NCI-H1105 treated with DMSO at 0.1 percent for 48 hours (cell line): ENCODE measurements at regions not wholly inside any gene's neighbourhood (a gene's known extent, or its start where the extent isn't known, plus 50 kb on each side); places are given as distances from the start of the nearest gene placed in this dataset.

ENCODE experiments used
- DNase-seq: peaks from one replicate; lab custom pipeline; 2025; lab: John Stamatoyannopoulos, UW

DNA sequence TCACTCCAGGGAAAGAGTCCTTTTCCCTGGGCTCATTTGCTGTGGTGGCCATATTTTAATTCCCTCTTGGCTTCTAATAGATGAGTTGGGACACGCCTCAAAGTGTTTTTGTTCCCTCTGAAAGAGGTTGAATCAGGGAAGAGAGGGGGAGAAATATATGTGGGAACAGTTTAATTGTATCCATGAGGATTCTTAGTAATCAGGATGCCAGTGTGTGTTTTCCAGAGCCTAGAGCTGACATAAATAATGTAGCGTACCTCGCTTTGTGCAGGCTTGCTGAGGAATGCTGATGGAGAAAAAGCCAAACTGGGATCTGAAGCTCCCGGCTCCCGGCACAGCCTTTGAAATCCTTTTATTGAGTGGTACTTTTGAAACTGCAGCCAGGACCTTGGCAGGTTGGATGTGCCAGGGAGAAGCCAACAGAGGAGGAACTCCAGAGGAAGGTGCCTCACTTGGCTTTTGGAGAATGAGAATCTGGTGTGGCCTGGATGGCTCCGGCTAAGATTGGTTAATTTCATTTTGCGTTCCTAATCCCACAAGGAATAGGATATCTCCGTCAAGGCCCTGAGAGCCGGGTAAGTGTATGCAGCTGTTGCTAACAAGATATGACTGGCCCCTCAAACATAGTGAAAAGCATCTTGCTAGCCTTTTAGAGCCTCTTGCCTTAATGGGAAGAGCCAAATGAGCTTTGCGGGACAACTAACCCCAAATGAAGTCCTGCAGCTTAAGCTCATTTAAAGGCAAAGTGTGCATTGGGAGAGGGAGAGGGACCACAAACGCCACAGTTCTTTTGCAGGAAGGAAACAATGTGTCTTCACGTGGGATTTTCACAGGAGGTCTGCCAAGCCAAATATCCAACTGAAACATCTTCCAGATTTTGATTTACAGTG lies 471.1 kb upstream of the WWC1 start:
- no peak for DNase-seq

DNA sequence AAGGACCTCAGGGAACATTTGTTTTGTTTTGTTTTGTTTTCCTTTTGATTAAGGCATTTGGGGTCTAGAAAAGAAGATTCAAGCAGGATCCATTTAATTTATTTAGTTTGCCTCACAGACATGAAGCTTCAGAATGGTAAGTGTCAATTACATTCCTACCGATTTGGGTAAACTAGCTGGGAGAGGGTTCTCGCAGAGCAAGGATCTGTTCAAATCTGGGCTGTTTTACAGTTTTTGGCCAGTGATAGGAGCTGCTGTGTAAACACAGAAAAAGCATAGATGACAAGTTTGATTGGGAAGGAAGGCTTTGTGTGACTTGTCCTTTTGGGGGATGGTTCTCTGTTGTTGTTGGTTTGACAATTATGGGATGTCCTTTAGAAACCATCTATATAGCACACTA lies 470.3 kb upstream of the WWC1 start:
- DNase-seq = no peak

DNA sequence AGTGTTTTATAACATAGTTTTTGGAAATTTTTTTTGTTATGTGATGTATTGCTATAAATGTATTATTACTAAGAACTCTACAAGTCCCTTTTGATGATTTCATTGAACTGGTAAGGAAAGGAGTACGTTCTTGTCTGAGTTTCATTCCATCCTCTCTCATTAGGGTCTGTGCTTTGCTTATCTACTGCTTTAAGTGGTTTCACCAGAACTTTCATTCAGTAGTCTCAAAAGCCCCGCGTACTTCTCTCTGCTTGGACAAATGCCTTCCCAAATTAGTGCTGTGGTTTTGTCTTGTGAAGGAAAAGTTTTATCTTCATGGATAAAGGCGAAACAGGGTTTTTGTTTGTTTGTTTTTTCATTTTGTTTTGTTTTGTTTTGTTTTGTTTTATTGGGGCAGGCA lies 469.8 kb upstream of the WWC1 start:
- DNase-seq = no peak

DNA sequence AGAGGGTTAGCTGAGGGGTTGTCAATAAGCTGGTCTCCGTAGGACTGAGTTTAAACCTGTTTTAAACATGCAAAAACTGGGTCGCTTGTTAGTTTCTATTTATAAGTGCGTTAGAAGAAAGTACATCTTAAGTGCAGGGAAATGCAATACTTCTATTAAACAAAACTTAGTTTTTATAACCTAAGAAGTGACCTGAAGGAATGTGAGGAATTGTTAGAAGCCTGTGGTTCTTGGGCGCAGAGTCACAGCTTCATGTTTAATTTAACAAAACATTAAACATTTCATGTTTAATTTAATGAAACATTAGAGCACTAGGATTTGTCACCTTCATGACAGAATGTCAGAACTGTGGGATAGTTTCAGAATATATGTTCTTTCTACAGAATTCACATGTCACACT lies 469.2 kb upstream of the WWC1 start:
- no peak for DNase-seq

DNA sequence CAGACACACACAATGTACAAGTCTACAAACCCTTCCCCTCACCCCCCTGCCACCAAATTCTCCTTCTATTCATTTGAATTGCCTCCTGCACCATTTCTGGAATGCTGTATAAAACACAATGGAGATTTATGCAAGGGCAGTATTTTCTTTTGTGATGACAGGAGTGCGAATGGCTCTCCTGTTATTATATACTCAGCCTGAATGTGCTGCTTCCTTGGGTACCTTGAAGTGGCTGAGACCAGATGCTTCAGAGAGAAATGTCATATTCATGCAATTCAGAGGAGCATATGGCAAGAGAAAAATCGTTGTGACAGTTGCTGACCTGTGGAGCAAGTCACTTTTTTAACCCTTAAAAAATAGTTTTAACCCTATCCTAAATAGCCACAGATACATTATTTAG lies 468.0 kb upstream of the WWC1 start:
- DNase-seq = no peak

DNA sequence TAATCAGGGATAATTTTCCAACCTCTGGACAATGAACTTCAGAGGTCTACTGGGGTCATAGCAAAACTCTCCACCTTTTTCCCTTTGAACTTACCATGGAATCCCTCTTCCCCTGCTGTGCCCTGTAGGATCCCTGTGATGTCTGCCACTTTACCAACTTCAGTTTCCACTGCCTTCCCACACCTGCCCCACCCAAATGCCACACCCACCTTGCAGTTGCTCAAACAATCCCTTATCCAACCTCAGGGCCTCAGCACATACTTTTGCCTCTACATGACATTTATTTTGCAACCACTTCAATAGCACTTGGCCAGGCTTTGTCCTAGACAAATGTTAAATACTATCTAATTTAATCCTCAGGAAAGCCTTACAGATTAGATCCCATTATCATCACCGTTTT lies 463.7 kb upstream of the WWC1 start:
- no peak for DNase-seq

DNA sequence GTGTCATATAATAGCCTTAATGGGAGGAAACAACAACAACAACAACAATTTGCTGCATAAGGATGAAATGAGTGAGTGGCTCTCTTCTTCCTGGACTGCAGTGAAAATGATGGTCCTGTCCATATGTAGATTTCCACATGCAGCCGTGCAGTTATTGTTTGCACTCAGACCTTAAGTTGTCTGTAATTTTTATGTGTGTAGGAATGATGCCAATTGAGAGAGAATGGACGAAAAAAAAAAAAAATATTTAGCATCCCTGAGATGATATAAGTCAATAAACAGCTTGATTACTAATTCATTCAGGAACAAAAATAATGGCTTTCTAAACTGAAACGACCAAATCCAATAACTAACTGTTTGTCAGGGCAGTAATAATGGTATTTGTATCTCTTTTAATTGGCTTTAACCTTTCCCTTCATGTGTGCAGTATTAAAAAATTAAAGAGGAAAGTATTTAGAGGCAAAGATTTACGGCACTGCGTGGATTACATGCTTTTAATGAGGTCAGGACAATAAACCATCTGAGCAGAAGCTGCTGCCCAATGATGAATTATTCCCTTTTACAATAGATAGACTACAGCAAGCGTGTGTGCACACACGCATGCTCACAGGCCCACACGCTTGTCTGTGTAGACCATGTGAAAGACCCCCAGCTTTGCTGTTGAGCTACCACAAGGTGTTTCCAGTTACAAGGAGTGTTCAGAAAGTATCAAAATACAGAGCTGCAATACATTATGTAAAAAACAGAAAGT lies 459.5 kb upstream of the WWC1 start:
- DNase-seq = no peak

DNA sequence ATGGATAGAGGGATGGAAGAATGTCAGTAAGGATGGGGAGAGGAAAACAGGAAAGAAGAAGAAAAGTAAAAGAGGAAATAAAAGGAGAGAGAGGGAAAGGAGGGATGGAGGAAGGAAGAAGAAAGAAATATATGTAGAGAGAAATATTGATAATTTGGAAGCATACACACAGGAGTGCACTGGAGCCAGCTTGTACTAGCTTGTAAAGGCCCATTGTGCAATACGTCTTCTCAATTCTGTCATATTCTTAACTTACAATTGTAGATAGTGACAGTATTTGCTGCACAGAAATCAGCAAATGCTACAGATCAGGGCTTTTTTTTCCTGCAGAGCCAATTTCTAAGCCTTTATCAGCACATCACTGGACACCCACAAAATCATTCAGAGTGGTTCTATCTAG lies 458.8 kb upstream of the WWC1 start:
- no peak for DNase-seq

DNA sequence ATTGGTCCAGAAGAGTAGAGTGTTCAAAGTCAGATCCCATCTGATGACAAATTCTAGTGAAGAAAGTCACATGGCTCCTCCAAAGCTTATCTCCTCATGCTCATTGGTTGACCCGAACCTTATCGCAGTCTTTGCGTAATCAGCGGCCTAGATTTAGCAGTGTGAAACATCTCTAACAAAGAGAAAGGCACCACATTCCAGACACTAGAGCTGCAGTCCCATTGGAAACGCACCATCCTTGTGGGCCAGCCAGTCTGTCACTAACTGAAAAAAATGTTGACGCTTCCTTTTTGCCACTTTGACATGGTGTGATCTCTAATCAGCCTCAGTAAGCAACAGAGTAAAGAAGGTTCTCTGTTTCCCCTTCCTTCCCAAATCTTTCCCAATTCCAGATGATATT lies 458.0 kb upstream of the WWC1 start:
- no peak for DNase-seq

DNA sequence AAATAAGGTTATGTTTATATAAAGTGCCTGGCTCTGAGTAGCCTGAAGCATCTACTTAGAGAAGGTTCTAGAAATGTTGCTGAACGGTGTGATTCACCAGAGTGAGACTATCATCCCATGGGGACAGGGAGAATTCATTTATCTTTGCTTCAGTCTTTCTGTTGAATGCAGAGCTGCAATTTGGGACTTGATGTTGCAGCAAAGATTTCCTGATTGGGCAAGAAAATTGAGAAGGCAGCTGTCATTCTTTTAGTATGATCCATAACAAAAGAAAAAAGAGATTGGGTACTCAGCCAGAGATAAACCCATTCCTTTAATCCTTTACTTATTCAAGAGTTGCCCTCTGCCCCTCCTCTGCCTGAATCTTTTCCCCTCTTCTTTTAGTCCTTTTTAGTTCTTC lies 456.3 kb upstream of the WWC1 start:
- no peak for DNase-seq

DNA sequence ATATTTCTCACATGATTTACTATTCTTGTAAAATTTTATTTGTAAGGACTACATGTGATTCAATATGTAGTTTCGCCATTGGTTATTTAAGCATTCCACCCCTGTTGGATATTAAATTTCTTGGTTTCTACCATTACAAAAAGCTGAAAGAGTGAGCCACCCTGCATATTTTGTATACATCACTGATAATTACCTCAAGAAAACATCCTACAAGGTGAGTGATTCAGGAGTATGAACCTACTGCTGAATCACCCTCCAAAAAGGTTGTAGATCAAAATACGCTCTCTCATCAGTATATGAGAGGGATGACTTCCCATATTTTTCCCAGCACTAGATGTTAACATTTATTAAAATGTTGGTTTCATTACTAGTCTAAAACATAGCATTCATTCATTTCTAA lies 454.3 kb upstream of the WWC1 start:
- no peak for DNase-seq

DNA sequence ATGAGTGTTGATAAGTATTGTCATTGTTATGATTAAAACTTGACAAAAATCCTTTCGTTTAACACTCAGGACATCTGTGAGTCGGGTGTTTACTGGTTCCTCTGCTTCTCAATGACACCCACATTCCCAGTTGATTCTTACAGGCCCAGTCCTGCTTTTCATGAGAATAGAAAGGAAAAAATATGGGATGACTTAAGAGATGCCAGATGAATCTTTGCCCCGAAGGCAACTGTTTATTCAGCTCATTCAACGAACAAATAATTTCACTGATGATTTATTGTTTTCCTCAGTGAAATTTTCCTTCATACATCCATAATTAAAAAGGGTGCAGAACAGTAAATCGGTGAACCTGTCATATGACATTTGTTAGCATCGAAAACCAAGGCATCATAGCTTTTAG lies 452.4 kb upstream of the WWC1 start:
- DNase-seq = no peak

DNA sequence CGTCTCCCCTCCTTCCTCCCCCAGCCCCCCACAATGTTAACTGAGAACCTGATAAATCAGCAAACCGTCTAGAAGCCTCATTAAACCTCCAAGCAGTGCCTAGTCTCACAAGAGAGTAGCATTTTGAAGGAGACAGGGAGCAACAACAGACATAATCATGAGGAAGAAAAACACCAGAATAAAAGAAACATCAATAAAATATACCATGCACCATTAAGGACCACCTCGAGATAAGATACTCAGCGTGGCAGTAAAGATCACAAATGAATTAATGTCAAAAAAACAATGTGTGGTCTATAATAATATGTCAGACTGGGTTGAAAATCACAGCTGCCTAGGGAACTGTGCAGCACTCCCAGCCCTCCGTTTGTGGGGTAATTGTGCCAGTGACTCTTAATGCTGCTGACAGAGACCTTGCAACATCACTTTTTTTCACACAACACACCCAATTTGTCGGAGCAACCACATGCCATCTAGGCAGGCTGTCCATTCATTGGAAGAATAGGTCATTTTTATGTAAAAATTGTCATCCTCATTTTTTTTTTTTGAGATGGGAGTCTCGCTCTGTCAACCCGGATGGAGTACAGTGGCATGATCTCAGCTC lies 450.8 kb upstream of the WWC1 start:
- DNase-seq = no peak

DNA sequence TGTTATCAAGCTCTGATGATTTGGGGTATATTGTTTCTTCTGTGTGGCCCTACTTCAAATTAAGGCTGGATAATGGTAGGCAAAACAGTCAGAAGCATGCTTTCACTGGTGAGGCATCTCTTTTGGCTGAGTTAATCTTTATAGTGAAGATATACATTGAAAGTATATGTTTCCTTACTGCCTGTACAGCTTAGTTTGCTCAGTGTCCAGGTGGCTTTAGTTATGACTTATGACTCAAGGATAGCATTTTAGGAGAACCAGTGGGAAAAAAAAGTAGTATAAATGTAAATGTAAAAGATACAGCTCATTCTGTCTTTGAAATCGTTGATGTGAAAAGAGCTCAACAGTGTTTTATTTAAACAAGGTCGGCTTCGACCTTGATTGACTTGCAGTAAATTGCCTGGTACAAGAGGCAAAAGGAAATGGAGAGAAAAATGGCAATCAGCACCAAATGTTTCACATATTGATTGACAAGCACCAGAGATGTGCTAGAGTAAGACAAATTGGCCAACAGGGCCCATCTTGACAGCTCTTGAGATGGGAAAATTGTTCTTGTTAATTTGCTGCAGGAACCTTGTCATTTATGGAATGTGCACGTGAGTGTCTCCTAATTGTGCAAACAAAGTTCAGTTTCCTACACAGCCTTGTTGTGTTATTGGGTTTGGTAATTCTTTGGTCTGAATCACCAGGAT lies 447.4 kb upstream of the WWC1 start:
- DNase-seq = no peak

DNA sequence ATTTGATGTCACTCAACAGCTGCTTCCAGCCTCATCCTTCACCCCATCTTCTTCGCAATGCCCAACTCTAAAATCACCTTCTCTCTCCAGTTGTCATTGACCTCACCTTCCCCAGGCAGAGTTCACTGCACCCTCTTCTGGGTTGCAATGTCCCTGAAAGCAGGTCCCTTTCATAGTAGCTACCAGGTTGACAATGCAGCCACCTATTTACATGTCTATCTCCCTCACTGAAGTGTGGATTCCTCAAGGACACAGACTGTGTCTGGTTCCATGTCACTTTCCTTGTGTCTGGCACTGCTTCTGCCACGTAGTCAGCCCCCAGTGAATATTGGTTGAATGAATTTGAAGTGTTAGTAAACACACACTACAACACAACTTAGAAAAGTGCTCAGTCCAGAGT lies 445.5 kb upstream of the WWC1 start:
- no peak for DNase-seq

DNA sequence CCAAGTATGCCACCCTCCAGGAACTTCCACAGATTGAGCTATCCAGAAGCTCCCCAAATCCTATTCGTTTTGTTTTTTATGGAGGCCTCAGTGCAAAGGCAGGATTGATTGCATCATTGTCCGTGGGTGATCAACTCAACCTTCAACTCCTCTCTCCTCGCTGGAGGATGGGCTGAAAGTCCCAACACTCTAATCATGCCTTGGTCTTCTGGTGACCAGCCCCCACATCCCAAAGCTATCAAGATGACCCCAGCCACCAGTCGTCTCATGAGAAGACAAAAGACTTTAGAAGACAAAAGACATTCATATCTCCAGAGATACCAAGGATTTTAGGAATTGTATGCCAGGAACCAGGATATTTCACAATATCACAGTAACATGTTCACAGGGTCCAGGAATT lies 441.6 kb upstream of the WWC1 start:
- DNase-seq = no peak

DNA sequence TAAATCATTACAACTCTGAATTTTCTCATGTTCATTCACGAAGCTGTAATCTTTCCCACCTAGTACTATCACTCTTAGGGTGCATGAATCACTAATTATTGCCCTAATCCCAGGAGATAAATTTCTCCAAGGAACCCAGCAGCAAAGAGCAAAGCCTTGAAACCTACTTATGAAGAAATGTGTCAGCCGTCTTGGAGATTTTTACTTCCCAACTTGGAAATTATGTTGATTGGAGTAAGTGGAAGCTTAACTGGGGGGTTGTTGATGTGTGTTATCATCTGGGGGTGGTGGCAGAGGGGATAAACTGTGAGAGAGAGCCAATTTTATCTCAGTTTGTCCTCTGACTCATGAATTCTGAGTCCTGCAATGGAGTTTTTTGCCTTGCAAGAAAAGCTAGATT lies 440.5 kb upstream of the WWC1 start:
- DNase-seq = no peak

DNA sequence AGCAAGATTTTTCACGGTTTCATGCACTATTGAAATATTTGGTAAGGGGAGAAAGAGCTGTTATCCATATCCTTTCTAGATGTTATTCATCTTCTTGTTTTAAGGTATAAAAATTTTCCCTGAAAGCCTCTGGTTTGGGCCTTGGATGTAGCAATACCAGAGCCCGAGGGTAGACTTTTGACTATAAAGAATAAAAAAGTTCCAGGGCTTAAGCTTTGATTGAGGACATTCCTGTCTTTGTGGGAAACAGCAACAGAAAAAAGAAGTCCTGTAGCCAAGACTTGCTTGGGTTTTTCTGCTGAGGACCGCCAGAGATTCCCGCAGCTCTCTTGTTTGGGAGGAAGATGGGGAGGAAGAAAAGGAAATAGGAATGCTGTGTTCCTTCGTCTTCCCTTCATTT lies 440.0 kb upstream of the WWC1 start:
- no peak for DNase-seq

DNA sequence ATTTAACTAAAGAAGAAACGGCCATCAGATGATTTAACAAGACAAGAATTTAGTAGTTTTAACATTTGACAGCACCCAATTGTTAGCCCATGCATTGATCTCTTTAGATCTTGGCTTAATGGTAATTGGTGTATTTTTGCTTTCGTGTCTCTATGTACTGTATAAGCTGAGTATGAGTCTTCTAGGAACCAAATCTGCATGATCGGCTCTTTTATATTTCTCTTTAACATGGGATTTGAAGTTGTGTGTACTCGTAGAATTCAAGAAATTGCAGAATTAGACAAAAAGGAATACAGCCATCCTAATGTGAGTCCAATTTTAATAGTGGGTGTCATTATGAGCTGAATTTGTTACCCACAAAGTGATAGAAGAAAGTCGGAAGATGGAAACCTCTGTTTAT lies 438.9 kb upstream of the WWC1 start:
- DNase-seq = no peak

DNA sequence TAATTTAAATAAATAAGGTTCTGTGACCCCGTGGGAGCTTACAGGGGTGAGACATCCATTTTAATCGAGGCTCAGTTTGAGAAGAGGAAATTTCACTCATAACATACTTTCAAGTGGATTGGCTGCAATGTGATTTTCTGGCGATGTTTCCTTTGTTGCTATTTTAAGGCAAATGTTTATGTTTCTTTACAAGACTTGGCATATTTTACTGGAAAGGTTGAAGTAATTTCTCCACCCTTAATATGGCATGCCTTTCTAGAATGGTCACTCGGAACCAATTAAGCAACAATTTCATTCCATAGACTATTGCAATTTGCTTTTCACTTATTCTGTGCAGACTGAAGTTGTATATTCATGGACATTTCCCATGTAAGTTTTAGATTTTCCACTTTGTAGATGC lies 438.0 kb upstream of the WWC1 start:
- no peak for DNase-seq

DNA sequence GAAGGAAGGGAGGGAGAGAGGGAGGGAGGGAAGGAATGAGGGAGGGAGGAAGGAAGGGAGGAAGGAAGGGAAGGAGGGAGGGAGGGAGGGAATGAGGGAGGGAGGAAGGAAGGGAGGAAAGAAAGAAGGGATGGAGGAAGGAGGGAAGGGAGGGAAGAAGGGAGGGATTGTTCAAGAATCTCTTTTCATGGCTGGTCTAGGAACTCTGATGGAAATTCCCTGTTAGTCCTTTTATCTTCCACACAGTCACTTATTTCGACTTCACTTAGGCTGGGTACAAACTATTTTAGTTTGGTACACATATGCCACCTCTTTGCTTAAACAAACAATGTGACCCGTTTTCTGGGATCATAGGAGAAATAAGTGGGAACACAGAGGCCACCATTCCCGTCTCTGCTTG lies 435.6 kb upstream of the WWC1 start:
- DNase-seq = no peak

DNA sequence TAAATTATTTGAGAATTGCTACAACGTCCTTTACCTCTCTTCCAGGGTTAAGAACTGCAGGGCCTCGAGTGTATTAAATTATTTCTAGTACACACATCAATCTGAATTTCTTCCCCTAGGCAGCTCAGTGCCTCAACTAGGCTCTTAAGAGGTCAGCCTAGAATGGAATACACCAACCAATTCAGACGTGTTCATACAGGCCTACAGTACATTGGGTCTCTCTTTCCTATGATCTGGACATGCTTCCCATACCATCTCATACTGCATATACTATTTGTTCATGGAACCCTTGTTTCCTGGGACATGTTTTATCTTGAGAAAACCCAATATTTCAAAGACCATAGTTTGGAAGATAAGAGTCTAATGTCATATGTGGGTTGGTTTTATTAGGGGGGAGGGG lies 434.1 kb upstream of the WWC1 start:
- DNase-seq = no peak
